ENCODE measurements at regions not wholly inside any gene's neighbourhood (a gene's known extent, or its start where the extent isn't known, plus 50 kb on each side); places are given as distances from the start of the nearest gene placed in this dataset.

GRCh38 chr4:152159773-152160172, 376.1 kb downstream of the FBXW7 start:
- DNase-seq (ENCODE audit: low spot score) = no peak

- no peak for DNase-seq (ENCODE audit: low spot score)
Observed at GRCh38 chr4:152158225-152158624, 377.7 kb downstream of the FBXW7 start.

GRCh38 chr4:152157629-152158028, 378.3 kb downstream of the FBXW7 start:
- DNase-seq (ENCODE audit: low spot score) = no peak

- no peak for DNase-seq (ENCODE audit: low spot score)
Observed at GRCh38 chr4:152156442-152156841, 379.4 kb downstream of the FBXW7 start.

- DNase-seq (ENCODE audit: low spot score) = no peak
Observed at GRCh38 chr4:152155070-152155469, 380.8 kb downstream of the FBXW7 start.

DNA sequence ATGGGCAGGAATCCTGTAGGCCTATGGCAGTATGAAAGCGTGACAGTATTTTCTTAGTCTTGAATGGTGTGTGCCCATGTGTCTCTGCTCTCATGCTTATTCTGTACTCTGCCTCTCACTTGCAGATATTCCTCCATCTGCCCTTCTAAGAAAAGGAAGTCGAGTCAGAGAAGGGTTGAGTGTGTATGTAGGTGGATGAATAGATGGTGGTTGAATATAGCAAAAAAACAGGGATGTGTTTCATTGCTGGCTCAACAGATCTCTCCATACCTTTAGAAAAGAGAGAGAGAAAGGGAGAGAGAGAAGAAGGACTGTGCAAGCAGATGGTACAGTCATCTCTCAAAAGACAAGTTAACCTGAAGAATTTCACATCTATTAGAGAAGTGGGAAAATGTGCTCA, 381.5 kb downstream of the FBXW7 start:
- no peak for DNase-seq (ENCODE audit: low spot score)

- no peak for DNase-seq (ENCODE audit: low spot score)
Observed at GRCh38 chr4:152153476-152154270, 382.2 kb downstream of the FBXW7 start.

DNA sequence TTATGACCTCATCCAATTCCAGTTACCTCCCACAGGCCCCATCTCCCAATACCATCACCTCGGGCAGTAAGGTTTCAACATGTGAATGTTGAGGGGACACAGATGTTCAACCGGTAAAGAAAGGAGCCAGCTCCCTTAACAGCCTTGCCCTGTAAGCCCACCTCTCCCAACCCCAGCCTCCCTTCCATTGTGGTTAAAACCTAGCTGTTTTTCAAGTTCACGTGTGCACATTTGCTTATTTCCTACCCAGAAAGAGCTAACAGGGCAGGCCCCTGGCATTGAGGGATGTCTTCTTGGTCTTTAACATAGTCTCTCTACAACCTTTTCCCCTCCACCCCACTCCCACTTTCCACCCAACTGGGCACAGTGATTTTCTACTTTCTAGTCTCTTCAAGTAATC, 385.7 kb downstream of the FBXW7 start:
- DNase-seq (ENCODE audit: low spot score) = no peak

DNA sequence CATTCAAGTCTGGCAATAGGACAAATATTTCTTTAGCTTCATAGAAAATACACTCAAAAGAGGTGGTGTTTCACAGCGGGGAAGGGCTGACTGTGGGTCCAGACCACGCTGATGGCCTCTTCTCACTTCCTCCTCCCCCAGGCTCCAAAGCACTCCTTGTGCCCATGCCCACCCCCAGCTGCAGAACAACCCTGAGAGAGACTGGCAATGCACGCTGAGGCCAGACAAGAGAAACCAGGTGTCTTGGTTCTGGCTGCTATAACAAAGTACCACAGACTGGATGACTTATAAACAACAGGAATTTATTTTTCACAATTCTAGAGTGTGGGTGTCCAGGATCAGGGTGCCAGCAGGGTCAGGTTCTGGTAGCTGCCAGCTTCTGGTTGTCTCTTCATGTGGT, 386.1 kb downstream of the FBXW7 start:
- DNase-seq (ENCODE audit: low spot score) = no peak

DNA sequence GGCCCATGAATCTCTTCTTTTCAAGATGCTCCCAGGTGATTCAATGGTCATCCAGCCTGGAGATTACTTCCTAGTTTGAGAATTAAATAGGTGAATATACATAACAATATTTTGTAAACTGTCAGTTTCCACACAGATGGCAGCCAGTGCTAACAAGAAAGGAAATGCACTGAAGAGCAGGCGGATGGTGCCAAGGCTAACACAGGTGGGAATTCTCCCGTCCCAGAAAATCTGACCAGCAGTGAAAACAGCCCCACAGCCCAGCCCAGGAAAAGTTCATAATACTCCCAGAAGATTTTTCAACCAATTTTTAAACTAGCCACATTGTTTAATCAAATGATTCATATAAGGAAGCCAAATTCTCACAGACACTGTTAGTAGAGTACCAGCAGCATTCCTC, 387.2 kb upstream of the GATB start:
- no peak for DNase-seq (ENCODE audit: low spot score)

DNA sequence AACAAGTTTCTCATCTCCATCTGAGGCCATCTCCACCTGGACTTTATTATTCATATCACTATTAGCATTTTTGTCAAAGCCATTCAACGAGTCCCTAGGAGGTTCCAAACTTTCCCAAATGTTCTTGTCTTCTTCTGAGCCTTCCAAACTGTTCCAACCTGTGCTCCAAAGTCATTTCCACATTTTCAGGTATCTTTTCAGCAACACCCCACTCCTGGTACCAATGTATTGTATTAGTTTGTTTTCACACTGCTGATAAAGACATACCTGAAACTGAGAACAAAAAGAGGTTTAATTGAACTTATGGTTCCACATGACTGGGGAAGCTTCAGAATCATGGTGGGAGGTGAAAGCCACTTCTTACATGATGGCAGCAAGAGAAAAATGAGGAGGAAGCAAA, 385.4 kb upstream of the GATB start:
- no peak for DNase-seq (ENCODE audit: low spot score)

- no peak for DNase-seq (ENCODE audit: low spot score)
Observed at GRCh38 chr4:152143806-152144205, 383.0 kb upstream of the GATB start.

GRCh38 chr4:152138451-152138850, 377.6 kb upstream of the GATB start:
- peak; percentile 59 for DNase-seq (ENCODE audit: low spot score)

DNA sequence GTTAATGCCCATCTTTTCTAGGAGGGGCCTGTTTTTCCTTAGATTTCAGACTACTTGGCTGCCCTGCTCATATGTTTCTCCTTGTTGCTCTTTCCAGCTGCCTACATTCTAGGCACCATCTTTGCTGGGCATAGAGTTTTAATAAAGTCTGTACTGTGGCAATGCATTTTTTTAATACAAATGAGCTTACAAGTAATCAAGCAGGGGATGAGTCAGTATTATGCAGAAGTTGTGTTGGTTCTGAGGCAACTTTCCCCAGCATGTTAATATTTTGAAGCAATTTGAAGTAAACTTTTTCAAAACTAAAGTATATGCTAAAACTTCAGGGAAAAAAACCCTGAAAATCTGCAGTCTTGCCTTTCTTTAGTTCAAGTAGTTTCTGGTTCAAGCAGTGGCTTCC, 372.0 kb upstream of the GATB start:
- no peak for DNase-seq (ENCODE audit: low spot score)

DNA sequence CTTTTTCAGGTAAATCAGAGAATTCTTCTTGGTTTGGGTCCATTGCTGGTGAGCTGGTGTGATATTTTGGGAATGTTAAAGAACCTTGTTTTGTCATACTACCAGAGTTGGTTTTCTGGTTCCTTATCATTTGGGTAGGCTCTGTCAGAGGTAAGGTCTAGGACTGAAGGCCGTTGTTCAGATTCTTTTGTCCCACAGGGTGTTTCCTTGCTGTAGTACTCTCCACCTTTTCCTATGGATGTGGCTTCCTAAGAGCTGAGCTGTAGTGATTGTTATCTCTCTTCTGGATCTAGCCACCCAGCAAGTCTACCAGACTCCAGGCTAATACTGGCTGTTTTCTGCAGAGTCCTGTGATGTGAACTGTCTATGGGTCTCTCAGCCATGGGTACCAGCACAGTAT, 367.5 kb upstream of the GATB start:
- DNase-seq (ENCODE audit: low spot score) = no peak

- DNase-seq (ENCODE audit: low spot score) = no peak
Observed at GRCh38 chr4:152126238-152126637, 365.4 kb upstream of the GATB start.

DNA sequence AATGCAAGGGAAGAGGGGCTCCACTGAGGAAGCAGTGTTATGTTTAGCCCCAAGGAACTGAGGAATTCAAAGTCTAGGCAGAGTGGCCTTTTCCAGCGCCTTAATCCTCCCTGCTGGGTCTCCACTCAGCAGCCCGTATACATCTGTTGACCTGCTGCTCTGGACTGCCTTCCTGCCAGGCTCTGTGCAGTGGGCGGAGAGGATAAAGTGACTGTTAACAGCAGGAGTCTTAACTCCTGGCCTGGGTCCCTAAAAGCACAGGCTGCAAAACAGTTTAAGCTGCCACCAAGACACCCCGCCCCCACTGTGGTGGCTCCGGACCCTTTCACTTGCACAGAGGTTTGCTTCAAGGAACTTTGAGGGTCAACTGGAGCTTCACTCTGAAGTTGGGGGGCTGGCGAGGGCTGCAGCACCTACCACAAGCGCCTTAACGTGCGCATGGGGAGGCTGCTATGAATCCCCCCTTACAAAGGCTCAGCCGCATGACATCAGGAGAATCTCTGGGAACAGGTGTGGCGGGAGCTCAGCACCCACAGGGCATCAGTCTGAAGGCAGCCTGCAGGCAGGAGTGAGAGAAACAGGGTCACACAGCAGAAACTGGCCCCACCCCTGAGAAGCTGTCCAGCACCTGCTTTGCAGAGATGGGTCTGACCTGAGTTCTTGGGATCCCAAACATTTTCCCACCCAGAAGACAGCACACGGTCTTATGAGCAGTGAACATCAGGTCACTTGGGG, 358.2 kb upstream of the GATB start:
- DNase-seq (ENCODE audit: low spot score) = no peak

DNA sequence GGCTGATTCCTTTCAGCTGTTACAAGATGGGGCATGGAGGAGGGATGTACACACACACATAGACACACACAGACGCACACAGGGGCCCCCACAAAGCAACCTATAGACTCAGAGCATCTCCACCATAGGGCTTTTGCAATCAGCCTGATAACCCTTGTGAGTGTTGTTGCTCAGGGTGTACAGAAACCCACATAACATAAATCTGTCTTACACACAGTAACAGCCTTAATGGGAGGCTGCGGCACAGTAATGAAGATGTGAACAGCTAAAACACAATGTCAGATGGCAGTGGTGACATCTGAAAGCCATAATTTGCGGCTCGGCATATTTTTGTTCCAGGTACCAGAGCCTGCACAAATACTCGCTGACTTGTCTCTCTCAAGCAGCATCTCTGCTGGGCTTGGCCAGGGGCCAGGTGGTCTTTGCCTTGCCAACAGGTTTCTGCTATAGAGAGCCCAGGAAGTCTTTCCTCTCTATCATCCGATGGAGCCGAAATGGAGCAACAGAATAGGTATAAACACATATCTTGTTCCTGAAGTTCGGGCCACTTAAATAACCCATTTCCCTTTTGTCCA, 357.2 kb upstream of the GATB start:
- DNase-seq (ENCODE audit: low spot score) = no peak

DNA sequence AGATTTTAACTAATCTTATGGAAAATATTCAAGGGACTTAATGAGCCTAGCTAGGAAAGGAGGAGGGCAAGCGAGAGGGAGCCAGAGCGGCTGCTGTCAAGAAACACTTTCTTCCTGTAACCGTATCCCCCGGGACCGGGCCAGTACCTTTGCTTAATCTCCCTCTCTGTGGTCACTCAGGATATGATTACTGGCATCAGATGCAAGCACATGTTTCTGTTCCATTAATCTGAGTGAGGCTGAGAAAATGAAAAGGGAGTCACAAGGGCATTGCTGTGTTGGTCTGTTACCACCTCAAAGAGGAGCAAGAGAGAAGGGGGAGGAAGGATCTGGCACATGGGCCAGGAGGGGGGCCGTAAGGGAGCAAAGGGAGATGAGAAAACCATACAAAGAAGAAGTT, 356.7 kb upstream of the GATB start:
- DNase-seq (ENCODE audit: low spot score) = no peak

- DNase-seq (ENCODE audit: low spot score) = no peak
Observed at GRCh38 chr4:152117054-152117453, 356.2 kb upstream of the GATB start.

GRCh38 chr4:152115794-152116193, 355.0 kb upstream of the GATB start:
- DNase-seq (ENCODE audit: low spot score) = peak; percentile 74

DNA sequence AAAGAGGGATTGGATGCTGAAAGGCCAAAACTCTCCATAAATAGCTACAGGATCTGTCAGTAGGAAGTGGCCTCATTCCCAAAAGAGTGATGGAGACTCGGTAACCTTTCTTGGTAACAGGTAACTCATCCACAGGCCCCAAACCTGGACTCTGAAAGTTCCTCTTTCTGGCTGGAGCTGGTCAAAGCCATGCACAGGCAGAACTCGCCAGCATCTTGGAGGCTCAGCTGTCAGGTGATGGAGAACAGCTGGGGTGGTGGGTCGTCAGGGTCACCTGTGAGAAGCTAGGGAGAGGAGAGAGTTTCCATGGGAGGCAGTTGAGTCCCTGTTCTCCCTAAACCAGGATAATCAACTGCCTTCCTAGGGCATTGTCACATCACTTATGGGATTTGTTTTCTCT, 354.3 kb upstream of the GATB start:
- DNase-seq (ENCODE audit: low spot score) = no peak

DNA sequence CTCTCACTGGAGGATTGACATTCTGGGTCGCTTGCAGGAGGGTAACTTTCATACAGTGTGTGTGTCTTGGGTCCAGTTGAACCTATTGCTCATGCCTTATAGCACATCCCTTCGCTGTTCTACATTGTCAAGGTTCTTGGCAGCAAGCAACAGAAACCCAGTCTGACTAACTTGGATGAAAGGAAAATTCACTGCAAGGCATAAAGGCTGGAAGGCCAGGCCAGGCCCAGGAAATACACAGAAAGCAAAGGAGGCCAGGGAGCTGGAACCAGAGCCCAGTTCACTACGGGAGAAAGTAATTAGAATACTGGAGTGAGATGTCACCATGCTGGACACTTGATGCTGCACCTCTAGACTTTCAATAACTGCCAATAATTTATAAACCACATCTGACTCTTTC, 353.8 kb upstream of the GATB start:
- no peak for DNase-seq (ENCODE audit: low spot score)
